Effector memory CD4-positive, alpha-beta T cell (primary cell): ENCODE measurements at regions not wholly inside any gene's neighbourhood (a gene's known extent, or its start where the extent isn't known, plus 50 kb on each side); places are given as distances from the start of the nearest gene placed in this dataset.

Experiments
- DNase-seq, 3 donors: peaks; one replicate each; pipeline ENCODE4 v3.0.0-alpha.2; 2020
- H3K27ac ChIP-seq: 2 replicates; pipeline ENCODE4 v1.7.0; 2013; ENCODE audit warnings: mild to moderate bottlenecking, low read length, moderate library complexity; ENCODE audit not compliant: insufficient read depth, poor library complexity, severe bottlenecking
- H3K27me3 ChIP-seq: replicated peaks from 2 replicates; pipeline ENCODE4 v1.7.0; 2013; ENCODE audit warnings: mild to moderate bottlenecking, low read length; ENCODE audit not compliant: insufficient read depth, control insufficient read depth, poor library complexity, severe bottlenecking
- H3K36me3 ChIP-seq: 2 replicates; pipeline ENCODE4 v1.7.0; 2013; ENCODE audit warnings: mild to moderate bottlenecking, low read length, moderate library complexity; ENCODE audit not compliant: control insufficient read depth, insufficient read depth
- H3K4me1 ChIP-seq: 2 replicates; pipeline ENCODE4 v1.7.0; 2013; ENCODE audit warnings: low read length, mild to moderate bottlenecking; ENCODE audit not compliant: control insufficient read depth, insufficient read depth, poor library complexity, severe bottlenecking
- H3K4me3 ChIP-seq: 2 replicates; pipeline ENCODE4 v1.7.0; 2013; ENCODE audit warnings: low read length, low read depth, mild to moderate bottlenecking; ENCODE audit not compliant: insufficient read depth, poor library complexity, severe bottlenecking
- H3K9me3 ChIP-seq: 2 replicates; pipeline ENCODE4 v1.7.0; 2013; ENCODE audit warnings: mild to moderate bottlenecking, low read length, moderate library complexity; ENCODE audit not compliant: control insufficient read depth

GRCh38 chr14:61996753-61997152 is 234.5 kb downstream of the SNAPC1 start:
- Histone ChIP-seq H3K9me3 (no peaks in the 10 kb centered on the region), H3K27me3 (no peaks in the 10 kb centered on the region), H3K4me3 (no peak overlapping the region), H3K36me3 (no peaks in the 10 kb centered on the region), H3K4me1 (no peaks in the 10 kb centered on the region), H3K27ac (no peak overlapping the region)
- DNase-seq: no peak

GRCh38 chr14:61997161-61997560 is 234.9 kb downstream of the SNAPC1 start:
- Histone ChIP-seq H3K4me3 (no peak overlapping the region), H3K4me1 (no peaks in the 10 kb centered on the region), H3K27ac (no peak overlapping the region), H3K9me3 (no peaks in the 10 kb centered on the region), H3K36me3 (no peaks in the 10 kb centered on the region), H3K27me3 (no peaks in the 10 kb centered on the region)
- DNase-seq: no peak

GRCh38 chr14:62001963-62002362 is 239.7 kb downstream of the SNAPC1 start:
- no peak for DNase-seq
- Histone ChIP-seq H3K36me3 (no peaks in the 10 kb centered on the region), H3K9me3 (no peaks in the 10 kb centered on the region), H3K27me3 (no peaks in the 10 kb centered on the region), H3K4me3 (no peak overlapping the region), H3K27ac (no peak overlapping the region), H3K4me1 (no peaks in the 10 kb centered on the region)

- Histone ChIP-seq H3K4me3 (no peak overlapping the region), H3K4me1 (no peaks in the 10 kb centered on the region), H3K36me3 (no peaks in the 10 kb centered on the region), H3K9me3 (no peaks in the 10 kb centered on the region), H3K27ac (no peak overlapping the region), H3K27me3 (no peaks in the 10 kb centered on the region)
- no peak for DNase-seq
Observed at GRCh38 chr14:62002642-62003041, 240.4 kb downstream of the SNAPC1 start.

- Histone ChIP-seq H3K9me3 (no peaks in the 10 kb centered on the region), H3K27me3 (no peaks in the 10 kb centered on the region), H3K36me3 (no peaks in the 10 kb centered on the region), H3K27ac (no peak overlapping the region), H3K4me3 (no peak overlapping the region), H3K4me1 (no peaks in the 10 kb centered on the region)
- no peak for DNase-seq
Observed at GRCh38 chr14:62003701-62004100, 241.5 kb downstream of the SNAPC1 start.

- Histone ChIP-seq H3K4me1 (no peaks in the 10 kb centered on the region), H3K9me3 (no peaks in the 10 kb centered on the region), H3K27me3 (no peaks in the 10 kb centered on the region), H3K4me3 (no peak overlapping the region), H3K36me3 (no peaks in the 10 kb centered on the region), H3K27ac (no peak overlapping the region)
- no peak for DNase-seq
Observed at GRCh38 chr14:62006116-62006731, 244.0 kb downstream of the SNAPC1 start.

- peaks cover 4% of the 10 kb centered on the region for H3K27me3 ChIP-seq
- no peak overlapping the region for H3K27ac ChIP-seq
- no peaks in the 10 kb centered on the region for H3K9me3 ChIP-seq
- DNase-seq: no peak
- H3K4me3 ChIP-seq: no peak overlapping the region
- H3K36me3 ChIP-seq: no peaks in the 10 kb centered on the region
- no peaks in the 10 kb centered on the region for H3K4me1 ChIP-seq
Observed at GRCh38 chr14:62015243-62015642, 253.0 kb downstream of the SNAPC1 start.

GRCh38 chr14:62015945-62016344 is 253.7 kb downstream of the SNAPC1 start:
- peaks cover 4% of the 10 kb centered on the region for H3K27me3 ChIP-seq
- H3K36me3 ChIP-seq: no peaks in the 10 kb centered on the region
- no peak overlapping the region for H3K27ac ChIP-seq
- no peak for DNase-seq
- no peaks in the 10 kb centered on the region for H3K4me1 ChIP-seq
- H3K4me3 ChIP-seq: no peak overlapping the region
- H3K9me3 ChIP-seq: no peaks in the 10 kb centered on the region

- H3K4me1 ChIP-seq: no peaks in the 10 kb centered on the region
- no peak overlapping the region for H3K4me3 ChIP-seq
- no peak for DNase-seq
- H3K27me3 ChIP-seq: peaks cover 4% of the 10 kb centered on the region
- H3K36me3 ChIP-seq: no peaks in the 10 kb centered on the region
- no peaks in the 10 kb centered on the region for H3K9me3 ChIP-seq
- no peak overlapping the region for H3K27ac ChIP-seq
Observed at GRCh38 chr14:62017651-62018230, 255.5 kb downstream of the SNAPC1 start.

- no peaks in the 10 kb centered on the region for H3K9me3 ChIP-seq
- no peaks in the 10 kb centered on the region for H3K4me1 ChIP-seq
- no peak for DNase-seq
- no peaks in the 10 kb centered on the region for H3K36me3 ChIP-seq
- no peak overlapping the region for H3K27ac ChIP-seq
- peaks cover 4% of the 10 kb centered on the region for H3K27me3 ChIP-seq
- no peak overlapping the region for H3K4me3 ChIP-seq
Observed at GRCh38 chr14:62018606-62019005, 256.4 kb downstream of the SNAPC1 start.
